Nucleus accumbens (tissue), 56 donors: ENCODE measurements at regions not wholly inside any gene's neighbourhood (a gene's known extent, or its start where the extent isn't known, plus 50 kb on each side); places are given as distances from the start of the nearest gene placed in this dataset.

Experiments used
- DNase-seq, 56 donors: peaks; one replicate each; lab custom pipeline; 2025; lab: John Stamatoyannopoulos, UW

- no peak for DNase-seq
Measured at GRCh38 chr10:128540128-128540762, 414.0 kb upstream of the MKI67 start.

- DNase-seq, result peak in 34 of 56 donors; percentile 0 to 62 (median 21)
Measured at GRCh38 chr10:128540781-128541761, 414.8 kb upstream of the MKI67 start.

GRCh38 chr10:128541926-128542475 lies 415.8 kb upstream of the MKI67 start:
- no peak for DNase-seq

- DNase-seq, result no peak
Measured at GRCh38 chr10:128542659-128543058, 416.4 kb upstream of the MKI67 start.

GRCh38 chr10:128543151-128543550 lies 416.9 kb upstream of the MKI67 start:
- no peak for DNase-seq

GRCh38 chr10:128545216-128545615 lies 419.0 kb upstream of the MKI67 start:
- DNase-seq, result no peak

GRCh38 chr10:128546651-128547165 lies 420.5 kb upstream of the MKI67 start:
- DNase-seq, result no peak

GRCh38 chr10:128549101-128549608 lies 422.9 kb upstream of the MKI67 start:
- no peak for DNase-seq

- DNase-seq, result no peak
Measured at GRCh38 chr10:128550045-128550444, 423.8 kb upstream of the MKI67 start.

GRCh38 chr10:128551475-128551874 lies 425.3 kb upstream of the MKI67 start:
- no peak for DNase-seq

GRCh38 chr10:128553755-128554154 lies 427.5 kb upstream of the MKI67 start:
- DNase-seq, result no peak

- peak in 1 of 56 donors; percentile 7 for DNase-seq
Measured at GRCh38 chr10:128556182-128557110, 430.2 kb upstream of the MKI67 start.

GRCh38 chr10:128557149-128557710 lies 431.0 kb upstream of the MKI67 start:
- DNase-seq, result no peak

GRCh38 chr10:128560406-128560805 lies 434.2 kb upstream of the MKI67 start:
- DNase-seq, result no peak

- no peak for DNase-seq
Measured at GRCh38 chr10:128560993-128561392, 434.8 kb upstream of the MKI67 start.

GRCh38 chr10:128563387-128563786 lies 437.2 kb upstream of the MKI67 start:
- DNase-seq, result no peak

- no peak for DNase-seq
Measured at GRCh38 chr10:128563904-128564303, 437.7 kb upstream of the MKI67 start.

- no peak for DNase-seq
Measured at GRCh38 chr10:128566361-128566968, 440.2 kb upstream of the MKI67 start.

GRCh38 chr10:128567551-128567950 lies 441.3 kb upstream of the MKI67 start:
- DNase-seq, result no peak
